ENCODE measurements at regions not wholly inside any gene's neighbourhood (a gene's known extent, or its start where the extent isn't known, plus 50 kb on each side); places are given as distances from the start of the nearest gene placed in this dataset.
A peak's percentile ranks its signal among the peaks of the same experiment; 100 is the strongest.
"Not testable (repeated sequence)": the region's sequence is repeated elsewhere in the genome, so short reads cannot be mapped to it uniquely, and the experiment has no call there.

DNA sequence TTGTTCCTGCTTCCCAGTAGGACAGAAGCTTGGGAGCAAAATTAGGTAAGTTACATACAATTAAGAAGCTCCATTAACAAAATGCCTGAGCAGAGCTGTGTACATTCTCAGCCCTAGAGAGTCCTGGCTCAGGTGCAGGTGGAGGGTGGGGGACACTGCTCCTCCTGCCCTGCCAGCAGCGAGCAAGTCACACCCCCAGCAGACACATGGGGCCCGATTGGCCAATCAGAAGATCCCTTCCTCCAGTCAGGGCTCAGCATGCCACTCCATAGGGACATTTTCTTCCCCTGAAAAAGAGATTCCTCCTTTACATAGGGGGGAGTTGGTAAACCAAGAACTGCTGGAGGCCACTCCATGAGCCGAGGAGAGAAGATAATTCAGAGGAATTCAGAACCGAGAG, 62.1 kb downstream of the PLXNA1 start:
- H3K27ac ChIP-seq: peak overlapping the region; percentile 10
- TF ChIP-seq, protein P1, sequence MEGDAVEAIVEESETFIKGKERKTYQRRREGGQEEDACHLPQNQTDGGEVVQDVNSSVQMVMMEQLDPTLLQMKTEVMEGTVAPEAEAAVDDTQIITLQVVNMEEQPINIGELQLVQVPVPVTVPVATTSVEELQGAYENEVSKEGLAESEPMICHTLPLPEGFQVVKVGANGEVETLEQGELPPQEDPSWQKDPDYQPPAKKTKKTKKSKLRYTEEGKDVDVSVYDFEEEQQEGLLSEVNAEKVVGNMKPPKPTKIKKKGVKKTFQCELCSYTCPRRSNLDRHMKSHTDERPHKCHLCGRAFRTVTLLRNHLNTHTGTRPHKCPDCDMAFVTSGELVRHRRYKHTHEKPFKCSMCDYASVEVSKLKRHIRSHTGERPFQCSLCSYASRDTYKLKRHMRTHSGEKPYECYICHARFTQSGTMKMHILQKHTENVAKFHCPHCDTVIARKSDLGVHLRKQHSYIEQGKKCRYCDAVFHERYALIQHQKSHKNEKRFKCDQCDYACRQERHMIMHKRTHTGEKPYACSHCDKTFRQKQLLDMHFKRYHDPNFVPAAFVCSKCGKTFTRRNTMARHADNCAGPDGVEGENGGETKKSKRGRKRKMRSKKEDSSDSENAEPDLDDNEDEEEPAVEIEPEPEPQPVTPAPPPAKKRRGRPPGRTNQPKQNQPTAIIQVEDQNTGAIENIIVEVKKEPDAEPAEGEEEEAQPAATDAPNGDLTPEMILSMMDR (IDR thresholded peaks at IDR 0.05): no peak
- no peaks in the 10 kb centered on the region for H3K79me2 ChIP-seq
- no peak overlapping the region for H3K9ac ChIP-seq
- H3K36me3 ChIP-seq (ENCODE audit: control insufficient read depth, insufficient read depth, low read length): no peaks in the 10 kb centered on the region
- H3K4me3 ChIP-seq (ENCODE audit: low read depth, low read length): peak overlapping the region; percentile 12
- H3K4me2 ChIP-seq (ENCODE audit: low read length): peak overlapping the region; percentile 50
- no peaks in the 10 kb centered on the region for H3K27me3 ChIP-seq (ENCODE audit: control insufficient read depth, insufficient read depth, low read length)
- no peaks in the 10 kb centered on the region for H3K9me3 ChIP-seq (ENCODE audit: control insufficient read depth, low read length)
- H3K4me1 ChIP-seq: peaks cover 21% of the 10 kb centered on the region
- peak overlapping the region; percentile 74 for H2AFZ ChIP-seq

DNA sequence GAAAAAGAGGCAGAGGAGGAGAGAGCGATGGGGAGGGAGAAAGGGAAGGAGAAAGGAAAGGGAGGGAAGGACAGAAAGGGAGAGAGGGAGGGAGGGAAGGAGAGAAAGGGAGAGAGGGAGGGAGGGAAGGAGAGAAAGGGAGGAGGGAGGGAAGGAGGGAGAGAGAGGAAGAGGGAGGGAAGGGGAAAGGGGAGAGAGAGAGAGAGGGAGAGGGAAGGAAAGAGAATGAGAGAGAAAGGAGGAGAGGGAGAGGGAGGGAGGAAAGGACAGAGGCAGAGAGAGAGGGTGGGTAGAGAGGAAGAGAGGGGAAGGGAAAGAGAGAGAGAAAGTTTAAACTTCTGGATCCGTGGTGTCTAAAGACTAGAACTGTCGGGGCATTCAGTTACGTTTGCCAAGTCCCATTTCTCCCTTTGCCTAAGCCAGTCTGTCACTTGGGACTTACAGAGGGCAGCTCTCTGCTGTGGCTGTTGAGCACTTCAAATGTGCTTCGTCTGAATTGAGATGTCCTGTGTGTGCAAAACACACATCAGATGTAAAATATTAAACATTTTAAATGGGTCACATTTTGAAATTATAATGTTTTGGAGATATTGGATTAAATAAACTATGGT, 62.6 kb downstream of the PLXNA1 start:
- H2AFZ ChIP-seq: peak overlapping the region; percentile 74
- no peaks in the 10 kb centered on the region for H3K9me3 ChIP-seq (ENCODE audit: control insufficient read depth, low read length)
- peak overlapping the region; percentile 50 for H3K4me2 ChIP-seq (ENCODE audit: low read length)
- no peaks in the 10 kb centered on the region for H3K36me3 ChIP-seq (ENCODE audit: control insufficient read depth, insufficient read depth, low read length)
- H3K4me1 ChIP-seq: peaks cover 21% of the 10 kb centered on the region
- peak overlapping the region; percentile 10 for H3K27ac ChIP-seq
- H3K4me3 ChIP-seq (ENCODE audit: low read depth, low read length): peak overlapping the region; percentile 12
- H3K9ac ChIP-seq: no peak overlapping the region
- no peaks in the 10 kb centered on the region for H3K79me2 ChIP-seq
- no peaks in the 10 kb centered on the region for H3K27me3 ChIP-seq (ENCODE audit: control insufficient read depth, insufficient read depth, low read length)
- TF ChIP-seq, protein P1 (IDR thresholded peaks at IDR 0.05): no peak

DNA sequence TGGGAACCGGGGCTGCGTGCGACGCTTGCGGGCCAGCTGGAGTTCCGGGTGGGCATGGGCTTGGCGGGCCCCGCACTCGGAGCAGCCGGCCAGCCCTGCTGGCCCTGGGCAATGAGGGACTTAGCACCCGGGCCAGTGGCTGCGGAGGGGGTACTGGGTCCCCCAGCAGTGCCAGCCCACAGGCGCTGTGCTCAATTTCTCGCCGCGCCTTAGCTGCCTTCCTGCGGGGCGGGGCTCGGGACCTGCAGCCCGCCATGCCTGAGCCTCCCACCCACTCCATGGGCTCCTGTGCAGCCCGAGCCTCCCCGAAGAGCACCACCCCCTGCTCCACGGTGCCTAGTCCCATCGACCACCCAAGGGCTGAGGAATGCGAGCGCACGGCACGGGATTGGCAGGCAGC, 63.8 kb downstream of the PLXNA1 start:
- H2AFZ ChIP-seq; H3K27ac ChIP-seq; H3K79me2 ChIP-seq; H3K4me2 ChIP-seq (ENCODE audit: low read length); H3K36me3 ChIP-seq (ENCODE audit: control insufficient read depth, insufficient read depth, low read length); H3K9ac ChIP-seq; H3K9me3 ChIP-seq (ENCODE audit: control insufficient read depth, low read length); H3K27me3 ChIP-seq (ENCODE audit: control insufficient read depth, insufficient read depth, low read length); H3K4me3 ChIP-seq (ENCODE audit: low read depth, low read length): not testable (repeated sequence)
- peaks cover 21% of the 10 kb centered on the region for H3K4me1 ChIP-seq

DNA sequence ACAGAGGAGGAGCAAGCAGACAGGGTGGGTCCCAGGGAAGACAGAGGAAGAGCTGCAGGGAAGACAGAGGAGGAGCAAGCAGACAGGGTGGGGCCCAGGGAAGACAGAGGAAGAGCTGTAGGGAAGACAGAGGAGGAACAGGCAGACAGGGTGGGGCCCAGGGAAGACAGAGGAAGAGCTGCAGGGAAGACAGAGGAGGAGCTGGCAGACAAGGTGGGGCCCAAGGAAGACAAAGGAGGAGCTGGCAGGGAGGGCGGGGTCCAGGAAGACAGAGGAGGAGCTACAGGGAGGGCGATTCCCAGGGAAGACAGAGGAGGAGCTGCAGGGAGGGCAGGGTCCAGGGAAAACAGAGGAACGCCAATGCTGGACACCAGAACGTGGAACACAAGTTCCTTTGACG, 66.5 kb downstream of the PLXNA1 start:
- Histone ChIP-seq H3K27me3 (ENCODE audit: control insufficient read depth, insufficient read depth, low read length) (no peaks in the 10 kb centered on the region), H3K9ac (no peak overlapping the region), H3K36me3 (ENCODE audit: control insufficient read depth, insufficient read depth, low read length) (no peaks in the 10 kb centered on the region), H2AFZ (no peak overlapping the region), H3K27ac (no peak overlapping the region), H3K9me3 (ENCODE audit: control insufficient read depth, low read length) (no peaks in the 10 kb centered on the region), H3K79me2 (no peaks in the 10 kb centered on the region), H3K4me1 (peaks cover 4% of the 10 kb centered on the region), H3K4me2 (ENCODE audit: low read length) (no peak overlapping the region), H3K4me3 (ENCODE audit: low read depth, low read length) (no peak overlapping the region)
- TF ChIP-seq, protein P1 (IDR thresholded peaks at IDR 0.05): no peak

GRCh38 chr3:127050733-127051132, 67.8 kb downstream of the PLXNA1 start:
- TF ChIP-seq, protein P1 (IDR thresholded peaks at IDR 0.05): no peak
- peaks cover 2% of the 10 kb centered on the region for H3K4me1 ChIP-seq
- H3K27ac ChIP-seq: no peak overlapping the region
- no peak overlapping the region for H3K4me3 ChIP-seq (ENCODE audit: low read depth, low read length)
- no peaks in the 10 kb centered on the region for H3K79me2 ChIP-seq
- H3K9me3 ChIP-seq (ENCODE audit: control insufficient read depth, low read length): no peaks in the 10 kb centered on the region
- no peak overlapping the region for H3K4me2 ChIP-seq (ENCODE audit: low read length)
- no peak overlapping the region for H2AFZ ChIP-seq
- H3K9ac ChIP-seq: no peak overlapping the region
- H3K27me3 ChIP-seq (ENCODE audit: control insufficient read depth, insufficient read depth, low read length): no peaks in the 10 kb centered on the region
- H3K36me3 ChIP-seq (ENCODE audit: control insufficient read depth, insufficient read depth, low read length): no peaks in the 10 kb centered on the region
